ENCODE measurements at regions not wholly inside any gene's neighbourhood (a gene's known extent, or its start where the extent isn't known, plus 50 kb on each side); places are given as distances from the start of the nearest gene placed in this dataset.

DNA sequence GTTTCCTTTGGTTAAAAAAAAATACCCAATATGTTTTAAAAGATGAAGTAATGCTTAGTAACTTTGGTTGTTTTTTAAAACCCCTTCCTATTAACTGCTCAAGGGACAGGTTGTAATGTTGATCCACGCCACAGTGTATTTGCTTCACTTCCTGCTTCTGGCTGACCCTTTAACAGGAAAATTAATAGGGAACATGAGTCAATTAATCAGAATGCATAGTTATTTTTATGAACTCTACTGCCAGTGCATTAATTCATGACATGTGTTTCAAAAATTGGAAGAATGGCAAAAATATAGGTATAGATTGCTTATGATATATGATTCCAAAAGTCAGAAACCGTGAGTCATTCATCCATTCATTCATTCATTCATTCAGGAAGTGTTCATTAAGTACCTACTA lies 204.8 kb downstream of the SETD4 start:
- Histone ChIP-seq H3K4me1 (peaks cover 0 to 3% (median 0%) of the 10 kb centered on the region in 4 donors), H3K4me3 (no peak overlapping the region), H3K27ac (no peak overlapping the region), H3K36me3 (no peaks in the 10 kb centered on the region), H3K27me3 (no peaks in the 10 kb centered on the region), H3K9me3 (no peaks in the 10 kb centered on the region)
- WGBS, 2 donors: 65 to 75% methylated on average over 2 of the region's 2 CpGs
- TF ChIP-seq, protein P1, sequence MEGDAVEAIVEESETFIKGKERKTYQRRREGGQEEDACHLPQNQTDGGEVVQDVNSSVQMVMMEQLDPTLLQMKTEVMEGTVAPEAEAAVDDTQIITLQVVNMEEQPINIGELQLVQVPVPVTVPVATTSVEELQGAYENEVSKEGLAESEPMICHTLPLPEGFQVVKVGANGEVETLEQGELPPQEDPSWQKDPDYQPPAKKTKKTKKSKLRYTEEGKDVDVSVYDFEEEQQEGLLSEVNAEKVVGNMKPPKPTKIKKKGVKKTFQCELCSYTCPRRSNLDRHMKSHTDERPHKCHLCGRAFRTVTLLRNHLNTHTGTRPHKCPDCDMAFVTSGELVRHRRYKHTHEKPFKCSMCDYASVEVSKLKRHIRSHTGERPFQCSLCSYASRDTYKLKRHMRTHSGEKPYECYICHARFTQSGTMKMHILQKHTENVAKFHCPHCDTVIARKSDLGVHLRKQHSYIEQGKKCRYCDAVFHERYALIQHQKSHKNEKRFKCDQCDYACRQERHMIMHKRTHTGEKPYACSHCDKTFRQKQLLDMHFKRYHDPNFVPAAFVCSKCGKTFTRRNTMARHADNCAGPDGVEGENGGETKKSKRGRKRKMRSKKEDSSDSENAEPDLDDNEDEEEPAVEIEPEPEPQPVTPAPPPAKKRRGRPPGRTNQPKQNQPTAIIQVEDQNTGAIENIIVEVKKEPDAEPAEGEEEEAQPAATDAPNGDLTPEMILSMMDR (IDR thresholded peaks at IDR 0.05): no peak
- TF ChIP-seq EP300 (IDR thresholded peaks at IDR 0.05) (no peak), POLR2A (IDR thresholded peaks at IDR 0.05) (no peak), POLR2AphosphoS5 (IDR thresholded peaks at IDR 0.05) (no peak)
- DNase-seq (no peak), ATAC-seq (ENCODE audit: low FRiP score in 2 of 2) (peak in 1 of 2 donors; percentile 30)

DNA sequence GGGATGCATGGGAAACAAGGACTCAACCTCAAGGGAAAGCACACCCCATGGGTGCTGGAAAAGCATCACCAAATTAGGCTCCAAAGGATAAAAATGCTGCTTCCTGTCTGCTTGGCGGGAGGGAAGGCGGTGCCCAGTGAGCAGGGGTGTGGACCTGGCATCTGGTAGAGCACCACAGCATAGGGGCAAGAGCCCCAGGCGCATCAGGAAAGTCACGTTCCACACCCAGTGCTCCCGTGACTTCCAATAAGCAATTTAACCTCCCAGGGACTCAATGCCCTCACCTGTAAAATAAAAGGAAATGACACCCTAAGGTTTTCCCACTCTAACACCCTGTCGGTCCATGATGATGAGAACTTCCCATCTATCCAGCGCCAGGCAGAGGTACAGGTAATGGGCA lies 206.0 kb downstream of the SETD4 start:
- H3K4me1 ChIP-seq: peaks cover 0 to 4% (median 0%) of the 10 kb centered on the region in 4 donors
- no peak for ATAC-seq (ENCODE audit: low FRiP score in 2 of 2)
- no peak overlapping the region for H3K4me3 ChIP-seq
- DNase-seq: no peak
- no peaks in the 10 kb centered on the region for H3K9me3 ChIP-seq
- TF ChIP-seq POLR2AphosphoS5 (IDR thresholded peaks at IDR 0.05) (no peak), POLR2A (IDR thresholded peaks at IDR 0.05) (no peak), EP300 (IDR thresholded peaks at IDR 0.05) (no peak)
- TF ChIP-seq, protein P1 (IDR thresholded peaks at IDR 0.05): no peak
- no peak overlapping the region for H3K27ac ChIP-seq
- WGBS, 2 donors: 91 to 92% methylated on average over 7 of the region's 7 CpGs
- H3K27me3 ChIP-seq: no peaks in the 10 kb centered on the region
- no peaks in the 10 kb centered on the region for H3K36me3 ChIP-seq

DNA sequence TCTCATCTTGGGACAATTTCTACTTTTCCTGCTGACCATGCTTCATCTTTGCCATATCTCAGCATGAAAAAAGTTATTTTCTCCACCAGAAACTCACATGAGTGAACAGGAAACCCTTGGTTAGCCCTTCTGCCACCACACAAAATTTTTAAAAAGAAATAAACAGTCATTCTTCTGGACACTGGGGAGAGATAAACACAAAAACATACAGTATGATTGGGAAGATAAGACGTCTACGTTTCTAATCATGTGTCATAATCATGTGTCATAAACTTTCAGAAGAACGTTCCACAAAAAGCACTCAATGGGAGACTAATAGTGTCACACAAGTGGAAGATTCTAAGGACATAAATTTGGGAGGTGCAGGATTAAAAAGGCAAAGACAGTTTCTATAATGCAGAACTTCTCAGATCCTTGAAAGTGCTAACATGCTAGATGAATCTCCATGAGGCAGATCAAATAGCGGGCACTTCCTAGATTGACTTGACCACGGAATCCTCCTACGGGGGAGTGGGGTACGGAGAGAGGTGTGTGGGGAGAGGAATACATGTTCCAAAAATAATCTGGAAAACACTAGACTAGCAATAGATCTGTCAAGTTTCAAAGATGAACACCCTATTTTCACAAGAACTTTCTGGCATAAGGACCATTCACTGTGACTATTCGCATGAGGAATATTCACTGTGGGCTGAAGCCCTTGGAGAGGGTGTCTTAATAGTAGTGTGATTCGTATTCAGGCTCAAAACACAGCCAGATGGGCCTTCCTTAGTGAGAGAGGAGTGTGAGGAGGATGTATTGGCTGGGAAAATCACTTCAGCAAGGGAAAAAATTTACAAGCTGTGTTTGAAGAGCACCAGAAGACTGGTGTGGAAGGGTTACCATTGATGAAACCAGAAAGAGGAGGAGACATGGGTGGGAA lies 206.7 kb downstream of the SETD4 start:
- H3K36me3 ChIP-seq: no peaks in the 10 kb centered on the region
- no peaks in the 10 kb centered on the region for H3K27me3 ChIP-seq
- no peak overlapping the region for H3K27ac ChIP-seq
- no peaks in the 10 kb centered on the region for H3K9me3 ChIP-seq
- ATAC-seq (ENCODE audit: low FRiP score in 2 of 2) (no peak), DNase-seq (no peak)
- TF ChIP-seq EP300 (IDR thresholded peaks at IDR 0.05) (no peak), POLR2A (IDR thresholded peaks at IDR 0.05) (no peak), POLR2AphosphoS5 (IDR thresholded peaks at IDR 0.05) (no peak)
- TF ChIP-seq, protein P1 (IDR thresholded peaks at IDR 0.05): no peak
- WGBS, 2 donors: 69 to 75% methylated on average over 9 of the region's 9 CpGs
- H3K4me1 ChIP-seq: peaks cover 0 to 4% (median 0%) of the 10 kb centered on the region in 4 donors
- H3K4me3 ChIP-seq: no peak overlapping the region

DNA sequence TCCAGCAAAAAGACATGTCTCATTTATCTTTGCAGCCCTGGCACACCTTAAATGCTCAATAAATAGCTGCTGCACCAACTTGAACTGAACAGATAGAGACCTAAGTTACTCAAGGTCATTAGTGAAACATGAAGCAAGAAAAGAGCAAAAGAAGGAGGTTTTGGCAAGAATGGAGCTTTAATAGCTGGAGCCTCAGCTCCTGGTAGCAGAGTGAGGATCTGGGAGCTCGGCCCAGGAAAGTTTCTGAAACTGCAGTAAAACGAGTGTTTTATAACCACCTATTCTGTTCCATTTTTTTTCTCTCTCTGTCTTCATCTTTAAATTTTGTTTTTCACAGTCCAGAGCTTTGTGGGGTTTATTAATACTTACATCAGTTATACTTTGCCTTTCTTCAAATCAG lies 207.5 kb downstream of the SETD4 start:
- no peak overlapping the region for H3K4me3 ChIP-seq
- ATAC-seq (ENCODE audit: low FRiP score in 2 of 2): no peak
- H3K4me1 ChIP-seq: peaks cover 0 to 4% (median 0%) of the 10 kb centered on the region in 4 donors
- H3K36me3 ChIP-seq: no peaks in the 10 kb centered on the region
- H3K27me3 ChIP-seq: no peaks in the 10 kb centered on the region
- TF ChIP-seq POLR2A (IDR thresholded peaks at IDR 0.05) (no peak), EP300 (IDR thresholded peaks at IDR 0.05) (no peak), POLR2AphosphoS5 (IDR thresholded peaks at IDR 0.05) (no peak)
- TF ChIP-seq, protein P1 (IDR thresholded peaks at IDR 0.05): no peak
- no peaks in the 10 kb centered on the region for H3K9me3 ChIP-seq
- WGBS, 2 donors: 79 to 90% methylated on average over 2 of the region's 2 CpGs
- no peak for DNase-seq
- H3K27ac ChIP-seq: no peak overlapping the region

Measured in upper lobe of left lung (tissue), 6 donors.